Inflammatory macrophage treated with lipopolysaccharide for 1 hour (primary cell): ENCODE measurements at regions not wholly inside any gene's neighbourhood (a gene's known extent, or its start where the extent isn't known, plus 50 kb on each side); places are given as distances from the start of the nearest gene placed in this dataset.

Experiments
- DNase-seq, 2 donors: peaks; one replicate each; pipeline ENCODE4 v3.0.0-alpha.2; 2020 to 2022

- DNase-seq: no peak
These were observed 121.4 kb downstream of the TBXT start for GRCh38 chr6:166046226-166046625.

DNA sequence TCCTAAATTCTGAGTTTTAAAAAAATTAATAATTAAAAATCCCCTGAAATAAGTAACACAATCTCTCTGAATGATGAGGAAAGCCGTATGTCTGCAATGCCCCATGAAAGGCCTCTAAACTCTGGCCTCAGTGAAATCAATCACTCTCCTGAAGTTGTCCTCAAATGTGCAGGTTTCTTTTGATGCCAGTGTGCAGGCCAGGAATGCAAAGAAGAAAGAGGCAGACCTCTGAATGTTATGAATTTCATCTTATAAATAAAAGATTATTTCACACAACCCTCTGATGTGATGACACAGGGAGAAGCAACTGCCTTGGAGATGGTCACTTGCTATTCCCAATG is 121.8 kb downstream of the TBXT start:
- DNase-seq: no peak

DNA sequence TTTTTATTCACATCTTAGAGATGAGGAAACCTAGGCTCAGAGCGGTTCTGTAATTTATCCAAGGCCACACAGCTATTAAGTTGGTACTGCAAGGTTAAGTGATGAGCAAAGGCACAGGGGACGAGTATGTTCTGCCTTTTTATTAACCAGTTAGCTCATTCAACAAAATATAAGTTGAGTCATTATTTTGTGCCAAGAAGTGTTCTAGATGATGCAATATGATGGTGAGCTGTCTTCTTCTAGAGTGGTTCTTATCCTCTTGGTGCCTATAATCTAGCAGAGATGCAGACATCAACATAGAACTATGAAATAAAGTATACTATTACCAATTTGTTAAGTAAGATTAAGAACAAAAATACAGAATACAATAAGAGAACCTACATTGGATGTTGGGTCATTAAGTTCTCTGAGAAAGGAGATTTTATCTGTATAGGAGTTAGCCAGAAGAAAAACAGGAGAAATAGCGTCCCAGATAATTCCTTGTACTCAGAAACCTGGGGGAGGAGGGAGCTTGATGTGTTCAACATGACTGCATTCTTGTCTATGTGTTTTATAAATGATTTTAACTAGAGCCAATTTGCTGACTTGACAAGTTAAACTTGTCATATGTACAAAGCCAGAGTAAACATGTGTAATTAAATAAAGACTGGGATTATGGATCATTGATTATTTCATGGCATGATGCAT is 122.3 kb downstream of the TBXT start:
- DNase-seq: no peak

- no peak for DNase-seq
These were observed 126.4 kb downstream of the TBXT start for GRCh38 chr6:166041277-166041676.

- DNase-seq: no peak
These were observed 127.4 kb downstream of the TBXT start for GRCh38 chr6:166040292-166040691.

DNA sequence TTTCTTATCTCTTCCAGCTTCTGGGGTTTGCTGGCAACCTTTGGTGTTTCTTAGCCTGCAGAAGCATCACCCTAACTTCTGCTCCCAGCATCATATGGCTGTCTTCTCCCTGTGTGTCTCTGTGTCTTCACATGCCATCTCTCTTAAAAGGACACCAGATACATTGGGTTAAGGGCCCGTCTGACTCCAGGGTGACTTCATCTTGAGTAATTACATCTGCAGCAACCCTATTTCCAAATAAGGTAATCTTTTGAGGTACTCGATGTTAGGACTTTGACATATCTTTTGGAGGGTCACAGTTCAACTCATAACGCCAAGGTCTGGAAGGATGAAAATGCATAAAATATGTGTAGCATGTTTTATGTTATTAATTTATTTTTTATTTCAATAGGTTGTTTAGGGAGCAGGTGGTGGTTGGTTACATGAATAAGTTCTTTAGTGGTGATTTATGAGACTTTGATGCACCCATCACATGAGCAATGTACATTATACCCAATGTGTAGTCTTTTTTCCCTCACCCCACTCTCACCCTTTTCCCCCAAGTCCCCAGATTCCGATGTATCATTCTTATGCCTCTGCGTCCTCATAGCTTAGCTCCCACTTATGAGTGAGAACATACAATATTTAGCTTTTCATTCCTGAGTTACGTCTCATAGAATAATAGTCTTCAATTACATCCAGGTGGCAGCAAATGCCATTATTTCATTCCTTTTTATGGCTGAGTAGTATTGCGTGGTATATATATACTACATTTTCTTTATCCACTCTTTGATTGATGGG is 131.1 kb downstream of the TBXT start:
- DNase-seq: no peak

- no peak for DNase-seq
These were observed 135.1 kb downstream of the TBXT start for GRCh38 chr6:166032366-166033200.

DNA sequence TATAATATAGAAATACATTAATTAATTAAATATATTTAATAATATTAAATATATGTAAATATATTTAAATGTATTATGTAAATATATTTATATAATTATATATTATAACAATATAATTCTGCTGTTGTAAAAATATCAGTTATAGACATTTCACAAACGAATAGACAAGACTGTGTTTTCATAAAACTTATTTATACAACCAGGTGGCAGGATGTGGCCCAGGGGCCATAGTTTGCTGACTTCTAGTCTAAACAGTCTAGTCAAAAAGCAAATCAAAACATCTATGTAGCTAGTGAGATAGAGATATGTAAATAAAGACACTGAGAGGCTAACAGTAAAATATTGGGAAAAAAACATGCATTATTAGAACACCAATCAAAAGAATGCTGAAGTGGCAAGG is 136.4 kb downstream of the TBXT start:
- no peak for DNase-seq

- peak in 1 of 2 donors; percentile 0 for DNase-seq
These were observed 138.1 kb downstream of the TBXT start for GRCh38 chr6:166029506-166029905.

GRCh38 chr6:166027761-166028160 is 139.9 kb downstream of the TBXT start:
- DNase-seq: no peak

DNA sequence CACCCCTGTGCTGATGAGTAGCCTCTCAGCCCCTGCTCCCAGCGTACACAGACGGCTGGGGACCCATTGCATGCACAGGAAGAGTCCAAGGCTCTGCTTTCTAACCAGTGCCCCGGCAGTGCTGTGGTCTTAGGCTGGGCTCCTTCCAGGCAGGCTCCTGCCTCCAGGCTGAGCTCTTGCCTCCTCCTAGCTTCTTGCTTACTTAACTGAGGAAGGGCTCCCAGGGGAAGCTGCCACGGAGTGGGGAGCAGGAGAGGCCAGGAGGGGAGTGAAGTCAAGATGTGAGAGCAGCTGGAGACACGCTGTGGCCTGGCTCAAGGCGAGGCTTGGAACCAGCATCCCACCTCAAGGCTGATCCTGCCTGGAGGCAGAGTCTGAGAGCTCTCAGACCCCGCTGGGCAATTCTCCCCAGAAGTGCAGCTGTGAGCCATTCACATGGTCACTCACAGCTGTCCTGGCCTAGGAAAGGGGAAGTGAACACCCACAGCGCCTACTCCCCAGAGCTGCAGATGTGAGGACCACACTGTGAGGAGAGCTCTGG is 141.0 kb downstream of the TBXT start:
- DNase-seq: no peak

GRCh38 chr6:166025149-166025898 is 142.3 kb downstream of the TBXT start:
- DNase-seq: no peak

GRCh38 chr6:166024252-166024651 is 143.4 kb downstream of the TBXT start:
- no peak for DNase-seq

DNA sequence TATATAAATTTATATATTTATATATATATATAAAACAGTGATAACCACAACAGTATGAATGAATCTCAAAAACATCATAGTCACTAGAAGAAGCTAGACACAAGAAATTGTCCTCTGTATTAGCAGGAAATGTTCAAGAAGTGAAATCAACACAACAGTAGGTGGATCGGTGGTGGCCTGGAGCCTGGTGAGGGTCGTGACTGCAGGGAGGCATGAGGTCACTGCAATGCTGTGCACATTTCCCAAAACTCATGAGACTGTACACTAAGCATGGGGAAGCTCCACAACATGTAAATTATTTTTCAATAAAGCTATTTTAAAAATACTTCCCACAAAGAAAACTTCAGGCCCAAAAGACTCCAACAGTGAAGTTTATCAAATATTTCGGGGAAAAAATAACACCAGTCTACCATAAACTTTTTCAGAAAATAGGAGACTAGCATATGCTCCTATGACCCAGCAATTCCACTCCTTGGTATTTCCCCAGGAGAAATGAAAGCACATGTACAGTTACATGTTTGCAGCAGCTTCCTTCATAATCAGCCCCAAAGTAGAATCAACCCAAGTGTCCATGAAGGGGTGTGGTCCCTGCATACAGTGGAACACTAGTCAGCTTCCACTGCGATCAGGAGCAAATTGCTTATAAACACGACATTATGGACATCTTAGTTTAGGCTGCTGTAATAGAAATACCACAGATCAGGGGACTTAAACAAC is 144.2 kb downstream of the TBXT start:
- DNase-seq: no peak

DNA sequence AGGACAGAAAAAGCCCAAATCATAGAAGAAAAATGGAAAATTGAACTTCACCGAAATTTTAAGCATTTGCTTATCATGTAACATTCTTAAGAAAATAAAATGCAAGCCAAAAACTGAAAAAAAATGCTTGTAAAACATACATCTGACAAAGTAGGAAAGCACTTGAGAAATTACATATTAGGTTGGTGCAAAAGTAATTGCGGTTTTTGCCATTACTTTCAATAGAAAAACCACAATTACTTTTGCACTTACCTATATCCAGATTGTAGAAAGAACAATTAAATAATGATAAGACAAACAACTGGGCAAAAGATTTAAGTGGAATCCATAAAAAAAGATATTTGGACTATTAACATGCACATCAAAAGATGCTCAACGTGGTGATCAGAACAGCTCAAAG is 146.2 kb downstream of the TBXT start:
- no peak for DNase-seq

DNA sequence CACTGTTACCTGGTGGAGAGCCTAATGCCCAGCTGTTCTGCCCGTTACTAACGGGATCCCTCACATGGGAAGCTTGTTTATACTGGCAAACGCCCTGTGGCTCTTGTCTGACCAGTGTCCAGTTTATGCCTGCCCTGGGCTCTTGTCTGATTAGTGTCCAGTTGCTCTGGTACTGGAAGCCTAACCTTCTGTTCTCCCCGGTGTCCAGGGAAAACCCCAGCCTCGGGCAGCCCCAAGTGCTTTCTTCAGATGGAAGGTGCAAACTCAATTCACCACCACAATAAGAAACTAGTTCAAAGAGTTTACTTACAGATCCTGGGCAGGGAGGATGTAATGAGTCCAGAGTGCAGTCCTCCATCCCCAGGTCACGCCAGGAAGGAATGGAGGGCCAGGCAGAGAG is 148.4 kb downstream of the TBXT start:
- no peak for DNase-seq

- DNase-seq: no peak
These were observed 150.5 kb downstream of the TBXT start for GRCh38 chr6:166017032-166017635.

DNA sequence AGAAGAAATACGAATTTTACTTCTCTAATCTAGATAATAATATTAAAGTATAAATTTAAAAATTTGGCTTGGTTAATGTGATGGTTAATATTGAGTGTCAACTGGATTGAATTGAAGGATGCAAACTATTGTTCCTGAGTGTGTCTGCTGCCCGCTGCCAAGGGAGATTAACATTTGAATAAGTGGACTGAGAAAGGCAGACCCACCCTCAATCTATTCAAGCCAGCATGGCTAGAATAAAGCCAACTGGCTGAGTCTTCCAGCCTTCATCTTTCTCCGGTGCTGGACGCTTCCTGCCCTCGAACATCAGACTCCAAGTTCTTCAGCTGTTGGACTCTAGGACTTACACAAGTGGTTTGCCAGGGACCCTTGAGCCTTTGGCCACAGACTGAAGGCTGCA is 152.7 kb downstream of the TBXT start:
- no peak for DNase-seq

- DNase-seq: no peak
These were observed 157.3 kb downstream of the TBXT start for GRCh38 chr6:166010136-166010960.

DNA sequence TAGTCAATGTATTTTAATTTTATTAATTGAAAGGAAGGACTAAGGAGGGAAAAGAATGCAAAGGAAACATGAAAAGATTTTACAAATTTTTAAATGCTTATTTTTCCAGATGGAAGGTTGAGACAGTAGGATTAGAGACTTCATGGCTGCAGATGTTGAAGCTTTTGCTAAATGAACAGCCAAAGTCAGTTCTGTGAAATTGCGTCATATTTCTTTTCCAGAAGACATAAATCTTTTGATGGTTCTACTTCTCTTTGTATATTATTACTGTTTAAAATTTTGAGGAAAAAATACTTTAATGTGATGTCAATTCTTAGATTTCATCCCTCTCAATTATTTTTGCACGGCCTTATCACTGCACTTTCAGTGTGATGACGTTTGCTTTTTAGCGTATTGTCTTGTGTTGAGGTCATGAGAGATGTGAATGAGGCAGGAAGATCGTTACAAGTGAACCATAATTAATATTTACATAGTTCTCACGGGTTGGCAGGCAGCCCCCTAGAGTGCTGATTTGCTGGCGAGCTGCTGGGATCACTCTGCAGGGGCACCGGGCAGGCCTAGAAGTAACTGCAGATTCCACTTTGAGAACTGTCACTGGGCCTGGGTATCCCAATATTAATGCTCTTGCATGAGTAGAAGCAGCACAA is 158.1 kb downstream of the TBXT start:
- no peak for DNase-seq
